Loucy (cell line): ENCODE measurements at regions not wholly inside any gene's neighbourhood (a gene's known extent, or its start where the extent isn't known, plus 50 kb on each side); places are given as distances from the start of the nearest gene placed in this dataset.

Experiments
- H2AFZ ChIP-seq: fragments of 200-600 bp; sonication (generic); 2 replicates; pipeline ENCODE4 v1.6.0; 2016; ENCODE audit warnings: antibody characterized with exemption, mild to moderate bottlenecking, low read length, moderate library complexity
- H3F3A ChIP-seq: fragments of 200-600 bp; 2 replicates; pipeline ENCODE4 v1.6.0; 2016; ENCODE audit warnings: antibody characterized with exemption, low read depth, mild to moderate bottlenecking
- H3K27me3 ChIP-seq: fragments of 200-600 bp; sonication (generic); 2 replicates; pipeline ENCODE4 v1.6.1; 2014; ENCODE audit warnings: low read length, mild to moderate bottlenecking; ENCODE audit not compliant: insufficient read depth, poor library complexity, severe bottlenecking
- H3K36me3 ChIP-seq: fragments of 200-600 bp; sonication (generic); 2 replicates; pipeline ENCODE4 v1.6.1; 2016; ENCODE audit warnings: low read length; ENCODE audit not compliant: insufficient read depth
- H3K4me1 ChIP-seq: fragments of 200-600 bp; sonication (generic); 2 replicates; pipeline ENCODE4 v1.5.1; 2014; ENCODE audit warnings: low read length, mild to moderate bottlenecking; ENCODE audit not compliant: insufficient read depth, poor library complexity, severe bottlenecking
- H3K4me2 ChIP-seq: fragments of 200-600 bp; sonication (generic); 2 replicates; pipeline ENCODE4 v1.6.0; 2014; ENCODE audit warnings: antibody characterized with exemption, low read length, low read depth, mild to moderate bottlenecking; ENCODE audit not compliant: poor library complexity, severe bottlenecking
- H3K4me3 ChIP-seq: fragments of 200-600 bp; sonication (generic); 2 replicates; pipeline ENCODE4 v1.5.1; 2014; ENCODE audit warnings: low read length, mild to moderate bottlenecking, mixed read lengths; ENCODE audit not compliant: poor library complexity, severe bottlenecking
- H3K79me2 ChIP-seq: fragments of 200-600 bp; sonication (generic); 2 replicates; pipeline ENCODE4 v1.6.1; 2014; ENCODE audit warnings: low read length; ENCODE audit not compliant: insufficient read depth
- H3K9ac ChIP-seq: fragments of 200-600 bp; sonication (generic); 2 replicates; pipeline ENCODE4 v1.6.0; 2014; ENCODE audit warnings: mild to moderate bottlenecking, low read depth, low read length, moderate library complexity; ENCODE audit not compliant: poor library complexity, severe bottlenecking
- H3K9me2 ChIP-seq: fragments of 200-600 bp; sonication (generic); replicated peaks from 2 replicates; pipeline ENCODE4 v1.6.1; 2016; ENCODE audit warnings: low read depth, low read length, mixed read lengths
- H3K9me3 ChIP-seq: fragments of 200-600 bp; sonication (generic); 2 replicates; pipeline ENCODE4 v1.6.1; 2014; ENCODE audit warnings: mild to moderate bottlenecking, antibody characterized with exemption, low read length, low read depth; ENCODE audit not compliant: insufficient read depth
- H4K20me1 ChIP-seq: fragments of 200-600 bp; sonication (generic); 2 replicates; pipeline ENCODE4 v1.6.0; 2014; ENCODE audit warnings: antibody characterized with exemption, low read length, mild to moderate bottlenecking; ENCODE audit not compliant: insufficient read depth, poor library complexity, severe bottlenecking
- CTCF ChIP-seq: fragments of 200-600 bp; sonication (generic); conservative IDR thresholded peaks from 2 replicates; pipeline ENCODE4 v1.5.1; 2014; ENCODE audit warnings: mild to moderate bottlenecking, antibody characterized with exemption, low read length
- EZH2phosphoT487 ChIP-seq: fragments of 200-600 bp; IDR thresholded peaks from 2 replicates; pipeline ENCODE4 v1.6.1; 2018; ENCODE audit warnings: antibody characterized with exemption, mild to moderate bottlenecking, moderate library complexity, borderline replicate concordance

GRCh38 chr2:188813315-188813714 is 160.9 kb upstream of the COL3A1 start:
- H2AFZ ChIP-seq: no peak overlapping the region
- H3K4me1 ChIP-seq: peaks cover 8% of the 10 kb centered on the region
- H4K20me1 ChIP-seq: no peaks in the 10 kb centered on the region
- H3K9me2 ChIP-seq: no peaks in the 10 kb centered on the region
- no peaks in the 10 kb centered on the region for H3F3A ChIP-seq
- no peak overlapping the region for H3K4me3 ChIP-seq
- no peaks in the 10 kb centered on the region for H3K79me2 ChIP-seq
- no peaks in the 10 kb centered on the region for H3K36me3 ChIP-seq
- H3K4me2 ChIP-seq: no peak overlapping the region
- H3K9ac ChIP-seq: no peak overlapping the region
- TF ChIP-seq CTCF (no peak), EZH2phosphoT487 (no peak)
- no peaks in the 10 kb centered on the region for H3K27me3 ChIP-seq
- H3K9me3 ChIP-seq: no peaks in the 10 kb centered on the region

- no peak overlapping the region for H3K4me3 ChIP-seq
- H3K4me2 ChIP-seq: no peak overlapping the region
- H3K79me2 ChIP-seq: no peaks in the 10 kb centered on the region
- no peaks in the 10 kb centered on the region for H3K9me3 ChIP-seq
- no peak overlapping the region for H3K9ac ChIP-seq
- TF ChIP-seq EZH2phosphoT487 (no peak), CTCF (no peak)
- no peaks in the 10 kb centered on the region for H3K36me3 ChIP-seq
- H4K20me1 ChIP-seq: no peaks in the 10 kb centered on the region
- H3K9me2 ChIP-seq: no peaks in the 10 kb centered on the region
- peak overlapping the region; percentile 74 for H2AFZ ChIP-seq
- H3K27me3 ChIP-seq: no peaks in the 10 kb centered on the region
- H3K4me1 ChIP-seq: peaks cover 8% of the 10 kb centered on the region
- no peaks in the 10 kb centered on the region for H3F3A ChIP-seq
These were observed 160.3 kb upstream of the COL3A1 start for GRCh38 chr2:188813857-188814256.

GRCh38 chr2:188819011-188819410 is 155.2 kb upstream of the COL3A1 start:
- Histone ChIP-seq H3F3A (no peaks in the 10 kb centered on the region), H3K4me1 (peaks cover 15% of the 10 kb centered on the region), H3K9ac (no peak overlapping the region), H3K36me3 (no peaks in the 10 kb centered on the region), H3K9me2 (no peaks in the 10 kb centered on the region), H4K20me1 (no peaks in the 10 kb centered on the region), H3K9me3 (no peaks in the 10 kb centered on the region), H3K79me2 (no peaks in the 10 kb centered on the region), H3K27me3 (no peaks in the 10 kb centered on the region), H3K4me3 (no peak overlapping the region), H3K4me2 (no peak overlapping the region), H2AFZ (no peak overlapping the region)
- no peak for TF ChIP-seq EZH2phosphoT487
- TF ChIP-seq CTCF: no peak
